ENCODE measurements at regions not wholly inside any gene's neighbourhood (a gene's known extent, or its start where the extent isn't known, plus 50 kb on each side); places are given as distances from the start of the nearest gene placed in this dataset.
"Not testable (repeated sequence)": the region's sequence is repeated elsewhere in the genome, so short reads cannot be mapped to it uniquely, and the experiment has no call there.

- intact Hi-C loops (cut with DNase I) = no loop called here
- H3K4me1 ChIP-seq (replicated peaks) = no peaks in the 10 kb centered on the region
- no peak overlapping the region for H3K27ac ChIP-seq
- no peaks in the 10 kb centered on the region for H3K36me3 ChIP-seq
- no peaks in the 10 kb centered on the region for H3K9me3 ChIP-seq
- DNase-seq (ENCODE audit: low spot score) = no peak
- WGBS = 30% methylated on average over 33 of the region's 33 CpGs
- H3K27me3 ChIP-seq (replicated peaks; ENCODE audit: insufficient read depth) = peaks cover 4% of the 10 kb centered on the region
- peak overlapping the region; percentile 23 to 28 for H3K4me3 ChIP-seq
- TF ChIP-seq CTCF (IDR thresholded peaks at IDR 0.05) = no peak
- no peak for TF ChIP-seq POLR2A (IDR thresholded peaks at IDR 0.05)
- TF ChIP-seq POLR2AphosphoS5 (IDR thresholded peaks at IDR 0.05) = no peak
Measured at GRCh38 chr7:152924826-152925411, 165.4 kb downstream of the ACTR3B start.

GRCh38 chr7:152925412-152926147, 166.0 kb downstream of the ACTR3B start:
- WGBS = under 1% methylated on average over 73 of the region's 74 CpGs
- no peak for TF ChIP-seq POLR2A (IDR thresholded peaks at IDR 0.05)
- TF ChIP-seq POLR2AphosphoS5 (IDR thresholded peaks at IDR 0.05) = no peak
- TF ChIP-seq CTCF (IDR thresholded peaks at IDR 0.05) = no peak
- H3K4me3 ChIP-seq = peak overlapping the region; percentile 23 to 28

GRCh38 chr7:152931633-152932032, 172.1 kb downstream of the ACTR3B start:
- Histone ChIP-seq H3K27me3 (replicated peaks; ENCODE audit: insufficient read depth) (no peaks in the 10 kb centered on the region), H3K9me3 (no peaks in the 10 kb centered on the region), H3K4me1 (replicated peaks) (no peaks in the 10 kb centered on the region), H3K36me3 (no peaks in the 10 kb centered on the region), H3K4me3 (no peak overlapping the region), H3K27ac (no peak overlapping the region)
- TF ChIP-seq CTCF (IDR thresholded peaks at IDR 0.05) = no peak
- no peak for TF ChIP-seq POLR2A (IDR thresholded peaks at IDR 0.05)
- no peak for TF ChIP-seq POLR2AphosphoS5 (IDR thresholded peaks at IDR 0.05)
- WGBS = 49% methylated on average over 6 of the region's 6 CpGs
- no peak for DNase-seq (ENCODE audit: low spot score)
- intact Hi-C loops (cut with DNase I) = no loop called here

More at GRCh38 chr7:152925412-152926147, 166.0 kb downstream of the ACTR3B start:
- DNase-seq (ENCODE audit: low spot score) = no peak
- H3K36me3 ChIP-seq = no peaks in the 10 kb centered on the region
- no peak overlapping the region for H3K27ac ChIP-seq
- no peaks in the 10 kb centered on the region for H3K4me1 ChIP-seq (replicated peaks)
- no peaks in the 10 kb centered on the region for H3K9me3 ChIP-seq
- peaks cover 4% of the 10 kb centered on the region for H3K27me3 ChIP-seq (replicated peaks; ENCODE audit: insufficient read depth)
- intact Hi-C loops (cut with DNase I) = no loop called here

GRCh38 chr7:152937282-152937681, 177.7 kb downstream of the ACTR3B start:
- TF ChIP-seq CTCF (IDR thresholded peaks at IDR 0.05) (no peak), POLR2AphosphoS5 (IDR thresholded peaks at IDR 0.05) (no peak), POLR2A (IDR thresholded peaks at IDR 0.05) (no peak)
- DNase-seq (ENCODE audit: low spot score) = no peak
- no peak overlapping the region for H3K4me3 ChIP-seq
- no peaks in the 10 kb centered on the region for H3K27me3 ChIP-seq (replicated peaks; ENCODE audit: insufficient read depth)
- no peaks in the 10 kb centered on the region for H3K9me3 ChIP-seq
- no peaks in the 10 kb centered on the region for H3K36me3 ChIP-seq
- WGBS = 35% methylated on average over 1 of the region's 1 CpG
- no peak overlapping the region for H3K27ac ChIP-seq
- no peaks in the 10 kb centered on the region for H3K4me1 ChIP-seq (replicated peaks)
- intact Hi-C loops (cut with DNase I) = no loop called here

- H3K4me1 ChIP-seq (replicated peaks); H3K27ac ChIP-seq; H3K36me3 ChIP-seq; H3K4me3 ChIP-seq; DNase-seq (ENCODE audit: low spot score); H3K27me3 ChIP-seq (replicated peaks; ENCODE audit: insufficient read depth); H3K9me3 ChIP-seq; intact Hi-C loops (cut with DNase I): not testable (repeated sequence)
- WGBS = 97% methylated on average over 2 of the region's 2 CpGs
Measured at GRCh38 chr7:152946616-152947015, 187.1 kb downstream of the ACTR3B start.

All from prostate gland (tissue), 2 donors.